ENCODE measurements at regions not wholly inside any gene's neighbourhood (a gene's known extent, or its start where the extent isn't known, plus 50 kb on each side); places are given as distances from the start of the nearest gene placed in this dataset.

DNA sequence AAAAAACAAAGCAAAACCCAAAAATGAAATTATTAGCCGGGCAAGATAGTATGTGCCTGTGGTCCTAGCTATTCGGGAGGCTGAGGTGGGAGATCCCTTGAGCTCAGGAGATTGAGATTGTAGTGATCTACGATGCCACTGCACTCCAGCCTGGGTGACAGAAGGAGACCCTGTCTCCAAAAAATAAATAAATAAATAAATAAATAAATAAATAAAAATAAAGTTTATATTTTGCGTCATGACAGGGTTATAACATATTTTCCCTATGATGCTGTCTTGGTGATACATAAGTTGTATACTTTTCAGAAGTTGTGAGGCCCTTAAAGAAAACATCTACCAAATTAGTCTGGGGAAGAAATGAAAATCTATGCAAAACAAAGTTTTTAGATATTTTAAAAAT, 94.5 kb upstream of the MKLN1 start:
- Histone ChIP-seq H3K9me3 (no peaks in the 10 kb centered on the region), H3K4me3 (no peak overlapping the region), H3K27ac (no peak overlapping the region), H3K4me1 (ENCODE audit: control insufficient read depth in 1 of 2, low read depth in 2 of 2) (peaks cover 0 to 10% of the 10 kb centered on the region in 2 donors), H3K27me3 (replicated peaks; ENCODE audit: insufficient read depth) (no peaks in the 10 kb centered on the region), H3K36me3 (no peaks in the 10 kb centered on the region)
- no peak for ATAC-seq (ENCODE audit: insufficient number of reproducible peaks, low FRiP score, low read depth)
- DNase-seq (ENCODE audit: low spot score), result no peak
- TF ChIP-seq, protein P1, sequence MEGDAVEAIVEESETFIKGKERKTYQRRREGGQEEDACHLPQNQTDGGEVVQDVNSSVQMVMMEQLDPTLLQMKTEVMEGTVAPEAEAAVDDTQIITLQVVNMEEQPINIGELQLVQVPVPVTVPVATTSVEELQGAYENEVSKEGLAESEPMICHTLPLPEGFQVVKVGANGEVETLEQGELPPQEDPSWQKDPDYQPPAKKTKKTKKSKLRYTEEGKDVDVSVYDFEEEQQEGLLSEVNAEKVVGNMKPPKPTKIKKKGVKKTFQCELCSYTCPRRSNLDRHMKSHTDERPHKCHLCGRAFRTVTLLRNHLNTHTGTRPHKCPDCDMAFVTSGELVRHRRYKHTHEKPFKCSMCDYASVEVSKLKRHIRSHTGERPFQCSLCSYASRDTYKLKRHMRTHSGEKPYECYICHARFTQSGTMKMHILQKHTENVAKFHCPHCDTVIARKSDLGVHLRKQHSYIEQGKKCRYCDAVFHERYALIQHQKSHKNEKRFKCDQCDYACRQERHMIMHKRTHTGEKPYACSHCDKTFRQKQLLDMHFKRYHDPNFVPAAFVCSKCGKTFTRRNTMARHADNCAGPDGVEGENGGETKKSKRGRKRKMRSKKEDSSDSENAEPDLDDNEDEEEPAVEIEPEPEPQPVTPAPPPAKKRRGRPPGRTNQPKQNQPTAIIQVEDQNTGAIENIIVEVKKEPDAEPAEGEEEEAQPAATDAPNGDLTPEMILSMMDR (IDR thresholded peaks at IDR 0.05), result no peak

DNA sequence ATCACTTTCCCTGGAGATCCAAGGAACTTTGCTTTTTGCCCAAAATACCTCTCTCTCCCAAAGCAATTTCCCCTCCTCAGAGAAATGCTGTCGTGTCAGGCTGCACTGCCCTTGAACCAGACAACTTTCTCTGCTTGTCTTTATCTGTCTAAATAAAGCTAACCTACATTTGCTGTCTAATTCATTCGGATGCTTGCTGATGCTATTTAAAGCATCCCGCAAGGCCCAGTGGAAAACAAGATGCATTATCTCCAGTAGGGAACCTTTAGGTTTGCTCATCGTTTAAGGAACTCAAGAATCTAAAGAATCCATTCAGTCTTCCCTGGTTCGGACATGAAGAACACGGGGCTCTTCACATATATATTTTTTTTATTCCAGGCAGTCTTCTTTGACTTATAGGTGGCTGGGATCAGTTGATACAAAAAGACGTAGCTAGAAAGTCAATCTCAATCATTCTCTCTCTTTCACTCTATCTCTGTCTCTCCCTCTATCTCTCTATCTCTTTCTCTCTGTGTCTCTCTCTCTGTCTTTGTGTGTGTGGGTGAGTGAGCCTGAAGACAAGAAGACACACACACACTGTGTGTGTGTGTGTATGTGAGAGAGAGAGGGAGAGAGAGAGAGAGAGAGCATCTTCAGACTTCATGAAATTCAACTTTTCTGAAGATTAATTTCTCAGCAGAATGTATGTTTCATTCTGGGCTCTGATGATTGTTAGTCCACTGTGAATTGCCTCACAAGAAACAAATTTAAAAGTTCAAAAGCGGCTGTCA, 92.8 kb upstream of the MKLN1 start:
- Histone ChIP-seq H3K27me3 (replicated peaks; ENCODE audit: insufficient read depth) (no peaks in the 10 kb centered on the region), H3K36me3 (no peaks in the 10 kb centered on the region), H3K9me3 (no peaks in the 10 kb centered on the region), H3K4me3 (peak overlapping the region; percentile 18), H3K27ac (no peak overlapping the region), H3K4me1 (ENCODE audit: control insufficient read depth in 1 of 2, low read depth in 2 of 2) (peaks cover 0 to 10% of the 10 kb centered on the region in 2 donors)
- DNase-seq (ENCODE audit: low spot score) (no peak), ATAC-seq (ENCODE audit: insufficient number of reproducible peaks, low FRiP score, low read depth) (no peak)
- TF ChIP-seq, protein P1 (IDR thresholded peaks at IDR 0.05), result no peak

DNA sequence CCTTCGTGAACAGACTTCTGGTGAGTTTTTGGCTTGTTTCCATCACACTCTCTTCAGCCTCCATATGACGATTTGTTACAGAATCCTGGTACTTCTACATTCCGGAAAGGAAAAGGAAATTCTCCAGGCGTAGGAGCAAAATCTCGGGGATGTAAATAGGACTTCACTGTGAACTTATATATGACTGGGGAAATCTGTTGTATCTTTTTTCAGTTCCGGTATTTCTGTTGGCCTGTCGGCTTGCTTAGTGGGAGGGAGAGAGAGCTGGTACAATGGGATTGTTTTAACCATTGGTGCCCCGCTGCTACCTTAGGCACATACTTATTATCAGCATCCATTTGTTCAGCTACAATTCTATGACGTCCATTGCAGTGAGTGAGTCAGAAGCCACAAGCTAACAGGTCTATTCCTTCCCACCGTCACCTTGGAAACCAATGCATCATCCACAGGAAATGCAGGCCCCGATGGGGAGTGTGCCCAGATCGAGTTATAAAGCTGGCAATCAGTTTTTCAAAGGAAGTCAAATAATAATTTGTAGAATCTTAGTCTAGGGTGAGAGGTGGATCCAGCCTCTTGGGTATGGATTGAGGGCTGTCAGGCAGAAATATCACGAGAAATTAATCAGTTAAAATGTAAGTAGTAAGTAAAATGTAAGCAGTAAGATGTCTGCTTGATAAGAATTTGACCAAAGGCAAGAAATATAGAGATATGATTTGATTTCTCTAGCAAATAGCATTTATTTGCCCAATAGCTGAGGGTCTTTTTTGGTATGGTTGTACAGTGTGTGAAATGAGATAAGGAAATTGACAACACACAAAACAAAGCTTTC, 92.0 kb upstream of the MKLN1 start:
- Histone ChIP-seq H3K27ac (no peak overlapping the region), H3K27me3 (replicated peaks; ENCODE audit: insufficient read depth) (no peaks in the 10 kb centered on the region), H3K36me3 (no peaks in the 10 kb centered on the region), H3K4me1 (ENCODE audit: control insufficient read depth in 1 of 2, low read depth in 2 of 2) (peaks cover 0 to 10% of the 10 kb centered on the region in 2 donors), H3K9me3 (no peaks in the 10 kb centered on the region), H3K4me3 (peak overlapping the region; percentile 18)
- peak; percentile 87 for ATAC-seq (ENCODE audit: insufficient number of reproducible peaks, low FRiP score, low read depth)
- peak; percentile 41 for DNase-seq (ENCODE audit: low spot score)
- TF ChIP-seq, protein P1 (IDR thresholded peaks at IDR 0.05), result no peak

DNA sequence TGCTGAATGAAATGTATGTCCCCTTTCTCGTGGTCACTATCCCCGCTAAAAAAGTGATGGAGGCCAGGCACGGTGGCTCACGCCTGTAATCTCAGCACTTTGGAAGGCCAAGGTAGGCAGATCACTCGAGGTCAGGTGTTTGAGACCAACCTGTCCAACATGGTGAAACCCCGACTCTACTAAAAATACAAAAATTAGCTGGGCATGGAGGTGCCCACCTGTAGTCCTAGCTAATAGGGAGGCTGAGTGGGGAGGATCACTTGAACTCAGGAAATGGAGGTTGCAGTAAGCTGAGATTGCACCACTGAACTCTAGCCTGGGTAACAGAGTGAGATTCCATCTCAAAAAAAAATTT, 91.4 kb upstream of the MKLN1 start:
- ATAC-seq (ENCODE audit: insufficient number of reproducible peaks, low FRiP score, low read depth) (no peak), DNase-seq (ENCODE audit: low spot score) (no peak)
- Histone ChIP-seq H3K4me3 (no peak overlapping the region), H3K27ac (no peak overlapping the region), H3K4me1 (ENCODE audit: control insufficient read depth in 1 of 2, low read depth in 2 of 2) (peaks cover 0 to 10% of the 10 kb centered on the region in 2 donors), H3K27me3 (replicated peaks; ENCODE audit: insufficient read depth) (no peaks in the 10 kb centered on the region), H3K36me3 (no peaks in the 10 kb centered on the region), H3K9me3 (no peaks in the 10 kb centered on the region)
- TF ChIP-seq, protein P1 (IDR thresholded peaks at IDR 0.05), result no peak

DNA sequence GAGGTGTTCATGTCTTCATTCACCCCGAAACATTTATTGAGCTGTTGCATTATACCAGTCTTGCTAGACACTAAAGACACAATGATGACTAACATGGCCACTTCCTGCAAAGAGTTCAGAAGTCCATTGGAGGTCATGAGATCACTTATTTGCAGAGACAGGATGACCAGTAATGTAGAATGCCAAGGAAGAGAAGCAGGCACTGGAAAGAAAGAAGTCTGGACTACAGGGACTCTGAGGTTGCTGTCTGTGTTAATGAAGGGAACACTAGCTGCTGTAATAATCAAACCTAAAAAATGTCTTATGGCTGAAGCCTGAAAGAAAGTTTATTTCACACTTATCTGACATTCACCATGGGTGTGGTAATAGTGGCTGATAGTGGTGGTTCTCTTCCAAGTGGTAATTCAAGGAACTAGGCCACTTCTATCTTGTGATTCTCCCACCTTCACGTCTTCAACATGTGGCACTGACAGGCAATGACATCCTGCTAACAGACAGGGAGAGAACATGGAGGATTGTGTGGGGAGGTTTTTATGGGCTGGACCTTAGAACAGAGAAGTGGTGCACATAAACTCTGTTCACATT, 89.2 kb upstream of the MKLN1 start:
- Histone ChIP-seq H3K9me3 (no peaks in the 10 kb centered on the region), H3K4me3 (no peak overlapping the region), H3K27me3 (replicated peaks; ENCODE audit: insufficient read depth) (no peaks in the 10 kb centered on the region), H3K4me1 (ENCODE audit: control insufficient read depth in 1 of 2, low read depth in 2 of 2) (peaks cover 0 to 10% of the 10 kb centered on the region in 2 donors), H3K27ac (no peak overlapping the region), H3K36me3 (no peaks in the 10 kb centered on the region)
- TF ChIP-seq, protein P1 (IDR thresholded peaks at IDR 0.05), result no peak
- ATAC-seq (ENCODE audit: insufficient number of reproducible peaks, low FRiP score, low read depth) (no peak), DNase-seq (ENCODE audit: low spot score) (no peak)

Measured in thoracic aorta (tissue), 2 donors.